Anterior cingulate cortex (tissue), 58 donors: ENCODE measurements at regions not wholly inside any gene's neighbourhood (a gene's known extent, or its start where the extent isn't known, plus 50 kb on each side); places are given as distances from the start of the nearest gene placed in this dataset.

ENCODE experiments used
- DNase-seq, 58 donors: peaks; one replicate each; lab custom pipeline; 2025; lab: John Stamatoyannopoulos, UW

DNA sequence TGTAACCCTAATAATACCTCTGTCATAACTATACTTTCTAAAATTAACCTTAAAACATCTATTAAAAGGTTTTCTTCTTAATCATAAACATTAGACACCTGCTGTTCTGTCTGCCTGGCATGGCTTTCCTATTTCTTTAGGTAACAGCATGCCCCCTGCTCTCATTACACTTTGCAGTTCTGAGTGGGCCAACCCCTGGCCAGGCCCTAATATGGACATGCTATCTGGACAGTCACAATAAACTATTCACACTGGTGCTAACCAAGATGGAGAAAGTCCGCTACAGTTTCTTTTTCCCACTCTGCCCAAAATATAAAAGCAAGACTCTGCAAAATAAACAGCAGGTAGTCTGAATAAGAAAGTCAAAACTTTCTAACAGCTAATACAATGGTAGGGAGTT lies 84.0 kb downstream of the ELAPOR2 start:
- DNase-seq, result no peak

DNA sequence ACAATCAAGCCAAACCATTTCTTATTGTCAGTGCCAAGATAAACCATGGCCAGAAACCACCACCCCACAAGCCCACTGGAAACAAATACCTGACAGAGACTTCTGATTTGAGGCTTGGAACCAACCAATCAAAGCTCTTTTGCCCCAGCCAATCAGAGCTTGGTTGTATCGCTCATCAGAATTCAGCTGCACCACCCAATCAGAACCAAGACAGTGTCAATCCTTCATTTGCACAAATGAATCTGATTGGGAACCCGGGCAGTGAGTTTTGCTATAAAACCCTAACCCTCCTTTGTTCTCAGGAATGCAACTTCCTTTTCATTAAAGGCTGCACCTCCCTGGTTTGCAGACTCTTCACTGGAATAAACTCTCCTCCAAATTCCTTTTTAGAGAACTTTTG lies 87.4 kb downstream of the ELAPOR2 start:
- DNase-seq, result no peak

DNA sequence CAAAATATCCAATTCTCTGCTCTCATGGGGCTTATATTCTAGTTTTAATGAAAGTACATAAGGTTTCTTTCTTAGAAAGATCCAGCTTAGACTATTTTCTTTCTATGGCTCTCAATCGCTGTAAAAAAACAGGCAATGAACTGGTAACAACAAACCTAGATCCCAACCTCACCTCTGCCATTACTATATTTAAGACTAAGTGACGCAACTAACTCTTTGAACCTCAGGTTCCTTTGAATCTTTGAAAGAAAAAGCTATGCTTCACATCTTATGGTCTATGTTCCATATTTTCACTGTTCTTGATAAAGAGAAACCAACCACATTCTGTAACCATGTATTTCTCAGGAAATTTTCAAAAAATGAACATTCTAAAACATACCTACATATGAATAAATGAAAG lies 88.5 kb downstream of the ELAPOR2 start:
- DNase-seq, result no peak

DNA sequence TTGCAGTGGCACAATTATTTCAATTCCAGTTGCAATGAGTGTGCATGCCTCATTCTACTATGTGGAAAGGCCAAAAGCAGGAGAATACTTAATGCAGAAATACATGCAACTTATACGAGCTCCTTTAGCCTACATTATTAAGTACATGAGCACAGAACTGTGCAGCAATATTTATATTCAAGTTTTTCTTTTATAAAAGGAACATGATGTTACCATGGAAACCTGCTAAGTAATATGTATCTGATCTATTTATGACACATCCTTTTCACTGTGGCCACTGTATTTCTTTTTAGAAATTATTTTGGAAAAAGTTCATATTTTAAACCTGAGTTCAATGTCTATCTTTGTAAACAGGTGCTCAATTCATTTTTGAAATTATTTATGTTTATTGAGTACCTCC lies 88.9 kb downstream of the ELAPOR2 start:
- DNase-seq, result no peak

DNA sequence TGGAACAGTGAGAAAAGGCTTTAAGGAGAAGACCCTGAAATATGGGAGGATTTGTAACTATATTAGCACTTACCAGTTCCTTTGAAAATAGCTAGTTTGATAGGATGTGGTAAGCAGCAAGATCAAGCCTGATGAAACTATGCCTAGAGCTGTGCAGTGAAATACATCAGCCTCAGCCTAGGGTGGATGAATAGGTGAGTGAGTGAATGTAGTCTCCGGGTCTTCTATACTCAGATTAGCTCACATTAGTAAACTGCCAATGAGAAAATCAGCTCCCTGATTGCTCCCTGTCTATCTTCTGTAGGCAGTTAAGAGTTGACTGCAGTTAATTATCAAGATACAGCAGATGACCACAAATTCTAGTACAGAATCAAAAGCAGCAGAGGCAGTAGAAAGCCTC lies 89.6 kb downstream of the ELAPOR2 start:
- no peak for DNase-seq

DNA sequence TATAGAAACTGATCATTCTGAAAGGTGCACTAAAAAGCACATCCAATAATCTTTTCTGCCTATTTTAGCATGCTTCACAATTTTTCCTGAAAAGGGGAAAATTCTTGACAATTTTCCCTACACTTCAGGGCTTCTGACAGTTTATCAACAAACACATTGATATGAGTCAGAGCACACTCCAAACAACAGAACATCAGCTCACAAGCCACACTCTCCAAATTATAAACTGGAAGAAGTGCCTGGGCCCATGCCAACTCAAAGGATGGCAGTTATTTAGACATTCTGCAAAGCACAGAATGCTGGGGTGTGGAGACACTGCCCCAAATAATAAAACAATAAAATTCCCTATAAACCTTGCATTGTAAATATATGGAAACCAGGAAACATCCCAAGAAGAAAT lies 90.8 kb downstream of the ELAPOR2 start:
- peak in 1 of 58 donors; percentile 73 for DNase-seq

DNA sequence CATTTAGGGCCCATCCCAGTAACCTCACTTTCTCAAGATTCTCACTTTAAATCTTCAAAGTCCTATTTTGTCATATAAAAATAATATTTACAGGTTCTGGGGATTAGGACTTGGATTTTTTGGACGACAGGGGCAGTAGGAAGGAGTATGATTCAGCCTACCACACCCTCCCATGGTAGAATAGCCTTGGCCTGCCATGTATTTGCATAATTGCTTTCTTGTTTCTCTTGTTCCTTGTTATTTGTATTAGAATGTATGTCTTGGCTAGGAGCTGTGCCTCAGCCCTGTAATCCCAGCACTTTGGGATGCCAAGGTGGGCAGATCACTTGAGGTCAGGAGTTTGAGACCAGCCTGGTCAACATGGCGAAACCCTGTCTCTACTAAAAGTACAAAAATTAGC lies 92.5 kb downstream of the ELAPOR2 start:
- DNase-seq, result no peak

DNA sequence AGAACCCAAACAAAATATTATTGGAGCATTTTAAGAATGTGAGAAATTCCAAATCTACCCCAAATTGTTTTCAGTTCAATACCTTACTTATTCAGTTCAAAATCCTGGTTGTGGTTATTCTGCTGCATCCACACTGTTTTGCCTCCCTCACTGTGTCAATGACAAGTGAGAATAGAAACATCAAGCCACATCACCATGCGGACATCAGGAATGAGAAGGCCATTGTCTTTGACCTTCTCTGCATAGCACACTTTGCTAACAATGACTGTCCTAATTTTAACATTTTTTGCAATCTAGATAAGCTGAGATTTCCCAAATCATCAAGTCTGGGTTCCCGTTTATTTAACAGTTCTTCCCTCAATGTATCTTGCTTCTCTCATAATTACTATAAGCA lies 93.7 kb downstream of the ELAPOR2 start:
- peak in 5 of 58 donors; percentile 9 to 55 (median 14) for DNase-seq

DNA sequence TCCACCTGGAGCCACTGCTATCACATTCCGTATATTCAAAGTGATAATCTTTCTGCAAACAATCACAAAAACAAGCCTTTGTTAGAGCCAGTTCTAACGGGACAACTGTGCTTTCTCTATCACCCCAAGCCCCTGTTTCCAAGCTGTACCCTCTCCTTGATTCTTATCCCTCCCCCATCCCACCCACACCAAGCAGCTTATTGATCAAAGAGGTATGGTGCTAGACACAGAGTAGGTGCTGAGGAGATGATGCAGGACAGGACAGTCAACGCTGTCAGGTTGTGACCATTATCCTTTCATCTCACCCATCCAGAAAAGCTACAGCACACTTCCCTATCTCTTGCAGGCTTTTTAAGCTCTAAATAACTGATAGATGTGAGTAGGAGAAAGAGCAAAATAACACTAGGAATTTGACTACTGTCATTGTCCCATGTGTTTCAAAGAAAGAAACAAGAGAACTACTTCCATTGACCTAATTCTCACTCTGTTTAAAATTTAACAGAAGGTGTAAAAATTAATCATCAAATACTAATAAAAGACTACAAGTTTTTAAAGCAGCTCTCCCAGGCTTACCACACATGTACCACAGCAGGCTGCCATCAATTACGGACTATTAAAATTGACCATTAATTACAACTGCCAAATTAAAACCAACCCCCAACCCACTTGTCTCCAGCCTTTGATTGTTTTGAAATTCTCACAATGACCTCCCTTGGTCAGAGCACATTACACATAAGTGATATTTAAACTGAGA lies 94.3 kb downstream of the ELAPOR2 start:
- peak in 1 of 58 donors; percentile 4 for DNase-seq

DNA sequence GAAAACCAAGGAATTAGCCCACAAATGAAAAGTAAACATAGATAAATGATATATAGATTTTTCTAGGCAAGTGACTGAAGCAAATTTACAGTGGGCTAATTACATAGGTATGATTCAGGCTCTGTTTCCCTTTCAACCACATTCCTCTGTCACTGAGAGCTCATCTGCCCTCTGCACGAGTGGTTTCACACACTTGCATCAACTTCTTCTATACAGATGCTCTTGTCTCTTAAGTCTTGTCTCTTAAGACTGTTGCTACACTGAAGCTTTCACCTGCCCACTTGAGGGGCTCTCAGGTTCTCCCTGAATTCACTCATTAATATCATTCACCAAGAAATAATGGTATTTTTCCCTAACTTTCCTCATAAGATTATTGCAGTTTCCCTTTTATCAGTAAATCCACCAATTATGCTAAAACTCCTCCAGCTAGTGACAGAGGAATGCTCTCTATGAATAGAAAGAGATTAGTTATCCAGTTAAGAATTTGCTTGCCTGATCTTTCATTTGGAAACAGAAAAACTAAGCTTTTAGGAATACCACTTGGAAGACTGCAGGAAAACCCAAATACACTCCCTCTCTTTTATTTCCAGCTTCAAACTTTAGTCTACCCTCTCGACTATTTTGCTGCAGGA lies 95.7 kb downstream of the ELAPOR2 start:
- DNase-seq, result no peak

DNA sequence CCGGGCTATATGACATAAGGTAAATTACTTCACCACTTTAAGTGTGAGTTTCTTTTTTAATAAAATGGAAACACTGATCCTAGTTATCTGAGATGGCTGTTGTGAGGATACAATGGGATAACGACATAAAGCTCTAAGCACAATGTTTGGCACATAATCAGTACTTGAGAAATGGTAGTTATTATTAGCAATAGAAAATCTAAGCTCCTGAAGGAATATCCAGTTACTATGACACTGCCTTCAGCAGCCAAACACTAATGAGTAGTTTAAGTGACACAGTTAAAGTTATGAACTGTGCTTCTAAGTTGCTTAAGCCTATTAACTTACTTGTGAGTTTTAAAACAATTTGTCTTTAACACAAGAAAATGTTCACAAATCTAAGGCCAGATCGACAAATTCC lies 96.8 kb downstream of the ELAPOR2 start:
- no peak for DNase-seq

DNA sequence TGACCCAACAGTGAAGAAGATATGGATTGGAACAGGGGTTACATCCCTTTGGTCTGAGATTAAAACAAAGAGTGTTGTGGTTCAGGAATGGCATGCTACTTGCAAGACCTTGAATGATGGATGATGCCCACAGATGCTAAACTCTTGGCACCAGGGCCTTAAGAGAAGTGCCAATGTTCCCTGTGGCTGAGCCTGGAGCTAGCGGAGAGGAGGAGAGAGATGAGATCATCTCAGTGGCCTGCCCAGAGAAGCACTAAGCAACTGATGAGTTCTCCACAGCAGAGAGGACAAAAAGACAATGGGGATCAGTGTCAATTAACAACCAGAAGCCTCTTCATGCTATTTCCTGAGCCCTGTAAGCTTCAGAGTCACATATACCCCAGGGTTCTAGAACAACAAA lies 97.8 kb downstream of the ELAPOR2 start:
- DNase-seq, result peak in 17 of 58 donors; percentile 15 to 78 (median 49)

DNA sequence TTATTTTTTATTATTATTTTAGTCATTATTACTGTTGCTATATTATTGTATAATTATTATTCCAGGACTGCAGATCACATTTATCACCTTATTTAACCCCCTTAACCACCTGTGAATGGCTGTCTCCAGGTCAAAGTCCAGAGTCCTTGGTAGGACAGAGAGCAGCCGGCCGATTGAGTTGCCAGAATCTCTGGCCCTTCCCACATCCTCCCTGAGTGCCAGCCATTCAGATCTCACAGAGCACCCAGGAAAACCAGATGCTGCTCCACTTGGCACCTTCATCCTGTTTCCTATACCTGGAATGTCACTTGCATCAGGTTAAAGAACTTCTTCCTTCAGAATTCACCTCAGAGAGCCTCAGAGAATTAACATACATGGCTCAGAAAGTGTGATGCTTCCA lies 101.1 kb downstream of the ELAPOR2 start:
- DNase-seq, result no peak

DNA sequence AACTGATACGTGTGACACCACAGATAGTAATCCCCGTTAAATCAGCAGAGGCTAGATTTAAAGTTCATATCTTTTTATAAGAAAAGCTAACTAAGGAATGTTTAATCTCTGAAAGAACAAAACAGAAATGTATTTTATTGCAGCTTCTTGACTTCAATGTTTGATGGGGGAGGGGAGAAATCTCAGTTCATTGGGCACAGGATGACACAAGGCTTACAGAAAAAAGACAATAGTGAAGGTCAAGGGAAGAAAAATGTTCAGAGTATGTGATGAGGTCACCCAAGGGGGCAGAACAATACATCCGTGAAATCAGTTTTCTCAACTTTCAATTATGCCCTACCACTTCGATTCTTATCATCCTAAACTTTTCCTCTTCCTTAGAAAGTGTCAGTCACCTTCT lies 102.9 kb downstream of the ELAPOR2 start:
- no peak for DNase-seq

DNA sequence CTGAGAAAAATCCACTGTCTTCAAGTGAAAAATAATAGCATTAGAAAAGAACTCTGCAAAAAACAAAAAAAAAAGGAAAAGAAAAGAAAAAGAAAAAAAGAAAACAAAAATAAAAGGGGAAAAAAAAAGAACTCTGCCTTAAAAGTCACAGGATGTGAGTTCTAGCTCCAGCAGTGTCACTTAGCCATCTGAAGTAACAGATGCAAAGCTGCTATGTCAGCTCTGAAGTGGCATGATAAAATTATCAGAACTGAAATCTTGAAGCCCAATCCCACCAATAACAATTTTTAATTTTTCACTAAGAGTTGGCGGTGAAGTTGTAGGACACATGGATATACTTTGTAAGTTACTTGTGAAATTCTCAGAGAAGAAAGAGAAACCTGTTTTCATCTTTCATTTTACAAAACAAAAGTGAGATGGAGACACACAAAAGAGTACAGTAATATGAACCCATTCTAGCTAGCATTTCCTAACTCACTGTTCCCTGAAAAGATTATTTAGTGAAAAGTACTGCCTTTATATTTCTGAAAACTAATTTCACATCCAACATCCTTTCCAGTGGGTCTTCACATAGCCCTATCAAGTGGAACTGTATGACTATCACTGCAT lies 103.5 kb downstream of the ELAPOR2 start:
- DNase-seq, result no peak

DNA sequence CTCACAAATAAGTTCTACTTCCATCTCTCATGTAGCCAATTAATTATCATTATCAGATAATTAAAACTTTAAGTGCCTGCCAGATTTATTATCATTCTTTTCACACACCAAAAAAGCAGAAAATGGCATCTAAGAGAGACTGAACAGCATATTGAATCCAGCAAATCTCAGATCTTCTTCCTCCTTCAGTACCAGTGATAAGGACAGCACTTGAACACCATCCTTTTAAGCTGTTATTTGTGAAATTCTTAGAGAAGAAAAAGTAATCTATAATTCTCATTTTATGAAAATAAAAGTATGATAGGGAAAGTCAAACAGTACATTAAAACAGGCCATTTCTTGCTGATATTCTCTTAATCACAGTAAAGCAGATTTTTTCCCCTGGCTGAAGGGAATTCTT lies 104.5 kb downstream of the ELAPOR2 start:
- DNase-seq, result no peak

DNA sequence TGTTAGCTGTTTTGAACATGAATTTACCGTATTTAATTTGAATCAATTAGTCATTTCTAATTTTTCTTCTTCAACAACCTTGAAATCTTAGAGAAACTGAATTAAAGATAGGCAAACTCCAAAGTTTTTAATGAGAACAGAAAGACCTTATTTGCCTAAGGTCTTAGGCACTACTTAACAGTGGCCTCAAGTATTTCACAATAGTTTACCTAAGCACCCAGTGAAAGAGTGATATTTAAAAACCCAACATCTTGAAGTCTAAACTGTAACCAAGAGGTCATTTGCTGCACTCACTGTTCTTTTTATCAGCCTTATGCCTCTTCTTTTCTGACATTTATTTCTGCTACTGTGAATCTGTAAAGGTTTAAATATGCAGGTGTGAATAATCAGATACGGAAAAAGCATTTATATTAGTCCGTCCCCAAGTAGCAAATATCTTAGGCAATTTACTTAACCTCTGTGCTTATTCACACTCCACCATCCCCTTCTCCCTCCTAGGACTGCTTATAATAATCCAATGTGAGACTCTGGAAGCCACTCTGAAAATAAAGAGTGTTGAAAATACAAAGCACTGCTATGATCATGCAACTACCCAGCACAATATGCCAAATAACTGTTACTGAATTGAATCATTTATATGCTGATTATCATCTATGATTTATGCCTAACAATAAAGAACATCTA lies 105.7 kb downstream of the ELAPOR2 start:
- DNase-seq, result no peak

DNA sequence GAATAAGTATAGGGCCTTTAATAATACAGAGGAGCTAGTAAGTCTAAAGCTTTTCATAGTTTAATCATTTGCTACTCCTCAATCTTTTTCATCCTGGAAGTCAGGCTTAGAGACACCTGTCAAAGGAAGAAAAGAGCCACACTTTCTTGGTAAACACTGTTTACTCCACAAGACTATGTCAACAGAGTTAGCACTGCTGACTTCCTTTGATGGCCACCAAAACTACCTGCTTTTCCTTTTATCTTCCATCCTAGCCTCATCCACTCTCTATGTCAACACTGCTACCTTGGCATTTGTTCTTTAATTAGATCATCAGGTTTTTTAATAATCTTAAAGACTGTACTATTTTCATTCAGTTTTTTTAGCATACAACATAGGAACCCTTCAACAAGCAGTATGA lies 106.2 kb downstream of the ELAPOR2 start:
- no peak for DNase-seq

DNA sequence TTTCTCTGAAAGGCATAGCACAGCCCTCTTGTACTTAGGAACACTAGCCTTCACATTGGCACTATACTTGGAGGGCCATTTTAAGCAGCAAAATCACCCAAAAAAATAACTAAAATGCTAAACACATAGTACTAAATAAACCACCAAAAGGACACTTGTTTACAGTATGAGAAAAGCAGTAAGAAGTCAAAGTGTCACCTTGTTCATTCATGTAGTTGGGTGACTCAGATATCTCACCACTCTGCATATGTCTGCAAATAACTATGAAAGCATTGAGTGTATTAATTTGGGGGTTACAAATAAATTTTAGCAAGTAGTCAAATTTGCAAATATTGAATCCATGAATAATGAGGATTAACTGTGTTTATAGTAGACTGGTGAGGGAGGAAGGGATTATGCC lies 107.6 kb downstream of the ELAPOR2 start:
- DNase-seq, result no peak

DNA sequence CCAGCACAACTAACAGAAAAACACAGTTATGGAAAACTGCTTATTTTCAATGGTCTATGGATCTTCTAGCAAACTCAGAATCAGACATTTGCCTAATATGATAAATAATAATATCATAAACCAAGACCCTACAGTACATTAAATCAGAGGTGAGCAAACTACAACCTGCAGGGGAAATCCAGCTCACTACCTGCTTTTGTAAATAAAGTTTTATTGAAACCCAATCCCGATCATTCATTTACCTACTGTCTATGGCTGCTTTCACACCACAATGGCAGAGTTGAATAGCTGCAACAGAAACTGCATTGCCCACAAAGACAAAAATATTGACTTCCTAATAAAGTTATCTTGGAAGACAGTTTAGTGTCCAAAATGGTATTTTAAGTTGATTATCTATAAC lies 108.5 kb downstream of the ELAPOR2 start:
- no peak for DNase-seq

DNA sequence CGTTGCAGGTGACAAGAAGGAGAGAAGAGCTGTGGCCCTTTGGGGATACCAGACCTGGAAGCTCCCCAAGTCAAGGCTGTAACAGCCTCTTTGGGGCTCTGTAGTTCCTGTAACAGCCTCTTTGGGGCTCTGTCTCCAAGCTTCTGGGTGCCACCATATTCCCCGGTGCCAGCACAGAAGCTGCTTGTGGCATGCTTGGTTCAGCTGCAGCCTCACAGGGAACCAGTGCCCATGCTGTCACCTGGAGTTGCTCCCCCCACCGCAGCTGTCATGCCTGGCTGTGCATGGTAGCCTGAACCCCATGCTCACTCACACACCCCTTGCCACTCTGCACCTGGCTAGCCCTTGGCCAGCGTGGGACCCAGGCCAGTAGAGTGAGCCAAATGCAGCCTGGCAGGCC lies 109.1 kb downstream of the ELAPOR2 start:
- DNase-seq, result peak in 11 of 58 donors; percentile 2 to 49 (median 21)
